SK-N-SH treated with all-trans-retinoic acid at 6 μM for 48 hours (cell line): ENCODE measurements at regions not wholly inside any gene's neighbourhood (a gene's known extent, or its start where the extent isn't known, plus 50 kb on each side); places are given as distances from the start of the nearest gene placed in this dataset.

Experiments used
- ATAC-seq: fragments of 200-7000 bp; cut with Tn5 transposase; 3 replicates; pipeline ENCODE4 v1.9.1; 2020; ENCODE audit warnings: mild to moderate bottlenecking, moderate library complexity
- ARNTL ChIP-seq: fragments of 450-650 bp; formaldehyde crosslinking; IDR thresholded peaks from 2 replicates; pipeline ENCODE4 v1.5.0; 2020; ENCODE audit warnings: low read depth, mild to moderate bottlenecking, moderate library complexity, borderline replicate concordance
- BACH2 ChIP-seq: fragments of 250-450 bp; sonication (Bioruptor Pico); IDR thresholded peaks from 2 replicates; pipeline ENCODE4 v1.9.0; 2021; ENCODE audit warnings: mild to moderate bottlenecking, borderline replicate concordance
- CSDC2 ChIP-seq: fragments of 250-450 bp; sonication (Bioruptor Pico); IDR thresholded peaks from 2 replicates; pipeline ENCODE4 v1.5.0; 2020; ENCODE audit warnings: mild to moderate bottlenecking, moderate library complexity
- ESRRG ChIP-seq: fragments of 250-450 bp; sonication (Bioruptor Pico); IDR thresholded peaks from 2 replicates; pipeline ENCODE4 v1.6.1; 2021; ENCODE audit warnings: mild to moderate bottlenecking
- ISL1 ChIP-seq: fragments of 250-450 bp; sonication (Bioruptor Pico); IDR thresholded peaks from 2 replicates; pipeline ENCODE4 v2.1.2; 2022; ENCODE audit warnings: mild to moderate bottlenecking, moderate library complexity
- RARB ChIP-seq: fragments of 250-450 bp; sonication (Bioruptor Pico); IDR thresholded peaks from 2 replicates; pipeline ENCODE4 v1.8.0; 2021; ENCODE audit warnings: mild to moderate bottlenecking, moderate library complexity
- SNAI2 ChIP-seq: fragments of 250-450 bp; sonication (Bioruptor Pico); IDR thresholded peaks from 2 replicates; pipeline ENCODE4 v1.5.0; 2020; ENCODE audit warnings: mild to moderate bottlenecking, moderate library complexity
- TCF4 ChIP-seq: fragments of 250-450 bp; sonication (Bioruptor Pico); IDR thresholded peaks from 2 replicates; pipeline ENCODE4 v1.8.0; 2021; ENCODE audit warnings: mild to moderate bottlenecking, moderate library complexity, borderline replicate concordance
- TOX ChIP-seq: fragments of 250-450 bp; sonication (Bioruptor Pico); IDR thresholded peaks from 2 replicates; pipeline ENCODE4 v1.8.0; 2021; ENCODE audit warnings: mild to moderate bottlenecking, moderate library complexity, borderline replicate concordance
- TSHZ2 ChIP-seq: fragments of 250-450 bp; sonication (Bioruptor Pico); IDR thresholded peaks from 2 replicates; pipeline ENCODE4 v1.5.0; 2020; ENCODE audit warnings: mild to moderate bottlenecking, moderate library complexity
- ZC3H10 ChIP-seq: fragments of 250-450 bp; sonication (Bioruptor Pico); IDR thresholded peaks from 2 replicates; pipeline ENCODE4 v1.5.1; 2021; ENCODE audit warnings: mild to moderate bottlenecking, moderate library complexity
- ZFP3 ChIP-seq: fragments of 250-450 bp; sonication (Bioruptor Pico); IDR thresholded peaks from 2 replicates; pipeline ENCODE4 v1.5.0; 2020; ENCODE audit warnings: mild to moderate bottlenecking, moderate library complexity
- ZFP30 ChIP-seq: fragments of 450-650 bp; formaldehyde crosslinking; IDR thresholded peaks from 2 replicates; pipeline ENCODE4 v1.5.0; 2022; ENCODE audit warnings: mild to moderate bottlenecking, moderate library complexity
- ZNF565 ChIP-seq: fragments of 450-650 bp; formaldehyde crosslinking; conservative IDR thresholded peaks from 2 replicates; pipeline ENCODE4 v1.5.0; 2020; ENCODE audit warnings: low read depth, mild to moderate bottlenecking, moderate library complexity
- ZNF70 ChIP-seq: fragments of 450-650 bp; formaldehyde crosslinking; IDR thresholded peaks from 2 replicates; pipeline ENCODE4 v1.5.0; 2020; ENCODE audit warnings: mild to moderate bottlenecking, moderate library complexity
- ZNF8 ChIP-seq: fragments of 450-650 bp; formaldehyde crosslinking; IDR thresholded peaks from 2 replicates; pipeline ENCODE4 v1.5.0; 2020; ENCODE audit warnings: mild to moderate bottlenecking, moderate library complexity
- TF ChIP-seq, protein P1 (sequence below): fragments of 250-450 bp; sonication (Bioruptor Pico); IDR thresholded peaks from 2 replicates; pipeline ENCODE4 v1.5.1; 2021; ENCODE audit warnings: mild to moderate bottlenecking, moderate library complexity
- TF ChIP-seq, protein P2 (sequence below): fragments of 250-450 bp; sonication (Bioruptor Pico); IDR thresholded peaks from 2 replicates; pipeline ENCODE4 v1.5.1; 2020; ENCODE audit warnings: low read depth, mild to moderate bottlenecking, moderate library complexity
- TF ChIP-seq, protein P3 (sequence below): fragments of 250-450 bp; sonication (Bioruptor Pico); IDR thresholded peaks from 2 replicates; pipeline ENCODE4 v1.8.0; 2021; ENCODE audit warnings: low read depth, mild to moderate bottlenecking, moderate library complexity, borderline replicate concordance

DNA sequence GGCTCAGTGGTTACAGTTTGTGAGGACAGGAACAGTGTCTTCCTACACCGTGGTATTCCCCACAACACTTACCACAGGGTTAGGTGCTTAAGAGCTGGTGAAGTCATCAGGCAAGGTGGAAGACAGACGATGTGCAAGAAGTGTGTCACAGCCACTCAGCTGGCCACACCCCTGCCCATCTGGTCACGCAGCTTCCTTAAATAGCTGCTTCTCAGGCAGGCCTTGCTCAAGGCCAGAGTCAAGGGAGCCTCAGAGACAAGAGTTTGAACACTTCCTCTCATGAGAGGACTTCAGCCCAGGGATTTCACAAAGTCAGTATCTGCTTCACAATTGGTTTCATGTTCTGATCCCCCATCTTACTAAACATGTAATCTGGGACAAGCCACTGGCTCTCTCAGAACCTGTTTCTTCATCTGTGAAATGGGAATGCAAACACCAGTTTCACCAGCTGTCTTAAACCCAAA lies 80.3 kb upstream of the FRY start:
- TF ChIP-seq SNAI2 (CRISPR knock-in tag) = no peak
- TF ChIP-seq ISL1 (CRISPR knock-in tag) = no peak
- TF ChIP-seq, protein P1, sequence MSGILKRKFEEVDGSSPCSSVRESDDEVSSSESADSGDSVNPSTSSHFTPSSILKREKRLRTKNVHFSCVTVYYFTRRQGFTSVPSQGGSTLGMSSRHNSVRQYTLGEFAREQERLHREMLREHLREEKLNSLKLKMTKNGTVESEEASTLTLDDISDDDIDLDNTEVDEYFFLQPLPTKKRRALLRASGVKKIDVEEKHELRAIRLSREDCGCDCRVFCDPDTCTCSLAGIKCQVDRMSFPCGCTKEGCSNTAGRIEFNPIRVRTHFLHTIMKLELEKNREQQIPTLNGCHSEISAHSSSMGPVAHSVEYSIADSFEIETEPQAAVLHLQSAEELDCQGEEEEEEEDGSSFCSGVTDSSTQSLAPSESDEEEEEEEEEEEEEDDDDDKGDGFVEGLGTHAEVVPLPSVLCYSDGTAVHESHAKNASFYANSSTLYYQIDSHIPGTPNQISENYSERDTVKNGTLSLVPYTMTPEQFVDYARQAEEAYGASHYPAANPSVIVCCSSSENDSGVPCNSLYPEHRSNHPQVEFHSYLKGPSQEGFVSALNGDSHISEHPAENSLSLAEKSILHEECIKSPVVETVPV (CRISPR knock-in tag) = no peak
- no peak for TF ChIP-seq TCF4 (CRISPR knock-in tag)
- TF ChIP-seq BACH2 = no peak
- ATAC-seq = no peak

- TF ChIP-seq ISL1 (CRISPR knock-in tag) (no peak), ZFP30 (CRISPR knock-in tag) (no peak), ZFP3 (CRISPR knock-in tag) (no peak), ZC3H10 (no peak), CSDC2 (no peak), ESRRG (no peak), BACH2 (no peak), ZNF565 (no peak), ZNF70 (no peak), ARNTL (CRISPR knock-in tag) (no peak), TSHZ2 (no peak), ZNF8 (no peak), TOX (CRISPR knock-in tag) (no peak)
- TF ChIP-seq, protein P2, sequence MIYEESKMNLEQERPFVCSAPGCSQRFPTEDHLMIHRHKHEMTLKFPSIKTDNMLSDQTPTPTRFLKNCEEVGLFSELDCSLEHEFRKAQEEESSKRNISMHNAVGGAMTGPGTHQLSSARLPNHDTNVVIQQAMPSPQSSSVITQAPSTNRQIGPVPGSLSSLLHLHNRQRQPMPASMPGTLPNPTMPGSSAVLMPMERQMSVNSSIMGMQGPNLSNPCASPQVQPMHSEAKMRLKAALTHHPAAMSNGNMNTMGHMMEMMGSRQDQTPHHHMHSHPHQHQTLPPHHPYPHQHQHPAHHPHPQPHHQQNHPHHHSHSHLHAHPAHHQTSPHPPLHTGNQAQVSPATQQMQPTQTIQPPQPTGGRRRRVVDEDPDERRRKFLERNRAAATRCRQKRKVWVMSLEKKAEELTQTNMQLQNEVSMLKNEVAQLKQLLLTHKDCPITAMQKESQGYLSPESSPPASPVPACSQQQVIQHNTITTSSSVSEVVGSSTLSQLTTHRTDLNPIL (CRISPR knock-in tag) = no peak
- TF ChIP-seq, protein P1 (CRISPR knock-in tag) = no peak
- TF ChIP-seq, protein P3, sequence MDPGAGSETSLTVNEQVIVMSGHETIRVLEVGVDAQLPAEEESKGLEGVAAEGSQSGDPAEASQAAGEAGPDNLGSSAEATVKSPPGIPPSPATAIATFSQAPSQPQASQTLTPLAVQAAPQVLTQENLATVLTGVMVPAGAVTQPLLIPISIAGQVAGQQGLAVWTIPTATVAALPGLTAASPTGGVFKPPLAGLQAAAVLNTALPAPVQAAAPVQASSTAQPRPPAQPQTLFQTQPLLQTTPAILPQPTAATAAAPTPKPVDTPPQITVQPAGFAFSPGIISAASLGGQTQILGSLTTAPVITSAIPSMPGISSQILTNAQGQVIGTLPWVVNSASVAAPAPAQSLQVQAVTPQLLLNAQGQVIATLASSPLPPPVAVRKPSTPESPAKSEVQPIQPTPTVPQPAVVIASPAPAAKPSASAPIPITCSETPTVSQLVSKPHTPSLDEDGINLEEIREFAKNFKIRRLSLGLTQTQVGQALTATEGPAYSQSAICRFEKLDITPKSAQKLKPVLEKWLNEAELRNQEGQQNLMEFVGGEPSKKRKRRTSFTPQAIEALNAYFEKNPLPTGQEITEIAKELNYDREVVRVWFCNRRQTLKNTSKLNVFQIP (CRISPR knock-in tag) = no peak
- ATAC-seq = no peak
Measured at GRCh38 chr13:31952641-31953380, 78.8 kb upstream of the FRY start.

GRCh38 chr13:31955101-31955500 lies 76.5 kb upstream of the FRY start:
- TF ChIP-seq, protein P3 (CRISPR knock-in tag) = no peak
- TF ChIP-seq RARB (CRISPR knock-in tag) = no peak
- ATAC-seq = no peak
